Activated CD8-positive, alpha-beta T cell treated with anti-CD3 and anti-CD28 coated beads, Interleukin-2, amount 10 ng/mL, durations not matched to agents 7 days and 5 days (primary cell): ENCODE measurements at regions not wholly inside any gene's neighbourhood (a gene's known extent, or its start where the extent isn't known, plus 50 kb on each side); places are given as distances from the start of the nearest gene placed in this dataset.

Experiments used
- ATAC-seq: fragments of 150-1000 bp; cut with Tn5 transposase; one replicate; pipeline ENCODE4 v1.10.0; 2021; ENCODE audit warnings: moderate library complexity
- CTCF ChIA-PET: fragments of 350-600 bp; sonication (Branson Sonifier 250); formaldehyde crosslinking; loops from one replicate; lab custom pipeline; 2021; ENCODE audit warnings: antibody characterized with exemption; lab: Charles Lee
- POLR2A ChIA-PET: fragments of 350-600 bp; sonication (Branson Sonifier 250); formaldehyde crosslinking; loops from one replicate; lab custom pipeline; 2021; ENCODE audit warnings: antibody characterized with exemption; lab: Charles Lee
- DNase-seq: peaks from one replicate; pipeline ENCODE4 v3.0.0-alpha.2; 2020
- H3K27ac Mint-ChIP-seq: one replicate; pipeline ENCODE4 v1.8.0; 2021; ENCODE audit warnings: mild to moderate bottlenecking, mixed read lengths
- H3K27me3 Mint-ChIP-seq: one replicate; pipeline ENCODE4 v1.8.0; 2021; ENCODE audit warnings: low read depth, mixed read lengths
- H3K36me3 Mint-ChIP-seq: one replicate; pipeline ENCODE4 v1.8.0; 2021; ENCODE audit warnings: low read depth, mixed read lengths
- H3K4me1 Mint-ChIP-seq: one replicate; pipeline ENCODE4 v1.8.0; 2021; ENCODE audit warnings: low read depth, mixed read lengths
- H3K4me3 Mint-ChIP-seq: one replicate; pipeline ENCODE4 v1.8.0; 2021; ENCODE audit warnings: mild to moderate bottlenecking, mixed read lengths
- H3K9me3 Mint-ChIP-seq: one replicate; pipeline ENCODE4 v1.8.0; 2022; ENCODE audit warnings: mixed read lengths; ENCODE audit not compliant: insufficient read depth

- ChIA-PET POLR2A (no interaction called here), CTCF (no interaction called here)
- no peaks in the 10 kb centered on the region for H3K4me1 Mint-ChIP-seq
- DNase-seq: no peak
- H3K9me3 Mint-ChIP-seq: peaks cover 6% of the 10 kb centered on the region
- H3K36me3 Mint-ChIP-seq: no peaks in the 10 kb centered on the region
- no peak overlapping the region for H3K4me3 Mint-ChIP-seq
- no peak for ATAC-seq
- H3K27me3 Mint-ChIP-seq: no peaks in the 10 kb centered on the region
- no peak overlapping the region for H3K27ac Mint-ChIP-seq
Measured at GRCh38 chr2:52698408-52698807, 1069.2 kb upstream of the CHAC2 start.

- ATAC-seq (no peak), DNase-seq (no peak)
- H3K27ac Mint-ChIP-seq: no peak overlapping the region
- ChIA-PET CTCF (no interaction called here), POLR2A (no interaction called here)
- H3K9me3 Mint-ChIP-seq: no peaks in the 10 kb centered on the region
- H3K4me1 Mint-ChIP-seq: no peaks in the 10 kb centered on the region
- no peaks in the 10 kb centered on the region for H3K27me3 Mint-ChIP-seq
- H3K4me3 Mint-ChIP-seq: no peak overlapping the region
- no peaks in the 10 kb centered on the region for H3K36me3 Mint-ChIP-seq
Measured at GRCh38 chr2:52697690-52698089, 1069.9 kb upstream of the CHAC2 start.

- CTCF ChIA-PET: no interaction called here
- DNase-seq (no peak), ATAC-seq (no peak)
- Mint-ChIP-seq H3K36me3 (no peaks in the 10 kb centered on the region), H3K9me3 (no peaks in the 10 kb centered on the region), H3K27ac (no peak overlapping the region), H3K4me1 (no peaks in the 10 kb centered on the region), H3K4me3 (no peak overlapping the region), H3K27me3 (no peaks in the 10 kb centered on the region)
- POLR2A ChIA-PET: no interaction called here
Measured at GRCh38 chr2:52695731-52696130, 1071.9 kb upstream of the CHAC2 start.

GRCh38 chr2:52686935-52687334 is 1080.7 kb upstream of the CHAC2 start:
- Mint-ChIP-seq H3K36me3 (no peaks in the 10 kb centered on the region), H3K27ac (no peak overlapping the region), H3K4me1 (no peaks in the 10 kb centered on the region), H3K4me3 (no peak overlapping the region), H3K27me3 (no peaks in the 10 kb centered on the region), H3K9me3 (peaks cover 13% of the 10 kb centered on the region)
- no peak for DNase-seq
- ATAC-seq: no peak
- CTCF ChIA-PET: no interaction called here
- POLR2A ChIA-PET: no interaction called here

- POLR2A ChIA-PET: no interaction called here
Measured at GRCh38 chr2:52676056-52676455, 1091.5 kb upstream of the CHAC2 start.

GRCh38 chr2:52668724-52669123 is 1098.9 kb upstream of the CHAC2 start:
- Mint-ChIP-seq H3K4me3 (no peak overlapping the region), H3K9me3 (peaks cover 18% of the 10 kb centered on the region), H3K4me1 (no peaks in the 10 kb centered on the region), H3K27me3 (no peaks in the 10 kb centered on the region), H3K36me3 (no peaks in the 10 kb centered on the region), H3K27ac (no peak overlapping the region)
- ChIA-PET POLR2A (no interaction called here), CTCF (no interaction called here)
- no peak for DNase-seq
- ATAC-seq: no peak

More at GRCh38 chr2:52676056-52676455, 1091.5 kb upstream of the CHAC2 start:
- CTCF ChIA-PET: no interaction called here
- H3K36me3 Mint-ChIP-seq: no peaks in the 10 kb centered on the region
- H3K27me3 Mint-ChIP-seq: no peaks in the 10 kb centered on the region
- no peaks in the 10 kb centered on the region for H3K4me1 Mint-ChIP-seq
- H3K27ac Mint-ChIP-seq: no peak overlapping the region
- H3K9me3 Mint-ChIP-seq: peaks cover 11% of the 10 kb centered on the region
- H3K4me3 Mint-ChIP-seq: no peak overlapping the region
- ATAC-seq: no peak
- DNase-seq: no peak

GRCh38 chr2:52659546-52659945 is 1108.1 kb upstream of the CHAC2 start:
- ChIA-PET POLR2A (no interaction called here), CTCF (no interaction called here)
- no peak overlapping the region for H3K4me3 Mint-ChIP-seq
- ATAC-seq (no peak), DNase-seq (no peak)
- no peaks in the 10 kb centered on the region for H3K4me1 Mint-ChIP-seq
- no peaks in the 10 kb centered on the region for H3K27me3 Mint-ChIP-seq
- H3K36me3 Mint-ChIP-seq: no peaks in the 10 kb centered on the region
- H3K27ac Mint-ChIP-seq: no peak overlapping the region
- peaks cover 4% of the 10 kb centered on the region for H3K9me3 Mint-ChIP-seq

GRCh38 chr2:52658598-52658997 is 1109.0 kb upstream of the CHAC2 start:
- H3K27me3 Mint-ChIP-seq: no peaks in the 10 kb centered on the region
- no peak overlapping the region for H3K4me3 Mint-ChIP-seq
- POLR2A ChIA-PET: no interaction called here
- peaks cover 4% of the 10 kb centered on the region for H3K9me3 Mint-ChIP-seq
- H3K27ac Mint-ChIP-seq: no peak overlapping the region
- CTCF ChIA-PET: no interaction called here
- DNase-seq: no peak
- no peak for ATAC-seq
- no peaks in the 10 kb centered on the region for H3K4me1 Mint-ChIP-seq
- H3K36me3 Mint-ChIP-seq: no peaks in the 10 kb centered on the region

GRCh38 chr2:52639692-52640091 is 1127.9 kb upstream of the CHAC2 start:
- ChIA-PET POLR2A (no interaction called here), CTCF (no interaction called here)
- DNase-seq (no peak), ATAC-seq (no peak)
- H3K4me3 Mint-ChIP-seq: no peak overlapping the region
- no peaks in the 10 kb centered on the region for H3K27me3 Mint-ChIP-seq
- H3K27ac Mint-ChIP-seq: no peak overlapping the region
- no peaks in the 10 kb centered on the region for H3K36me3 Mint-ChIP-seq
- peaks cover 5% of the 10 kb centered on the region for H3K9me3 Mint-ChIP-seq
- H3K4me1 Mint-ChIP-seq: no peaks in the 10 kb centered on the region

GRCh38 chr2:52632543-52632942 is 1135.1 kb upstream of the CHAC2 start:
- Mint-ChIP-seq H3K27me3 (no peaks in the 10 kb centered on the region), H3K27ac (no peak overlapping the region), H3K9me3 (peaks cover 18% of the 10 kb centered on the region), H3K4me1 (no peaks in the 10 kb centered on the region), H3K4me3 (no peak overlapping the region), H3K36me3 (no peaks in the 10 kb centered on the region)
- ChIA-PET POLR2A (interaction anchor here (0.6 kb wide), 1 partner anchor 1766 kb away, joined by 3 read pairs; no protein-coding TSS in a partner anchor), CTCF (no interaction called here)
- ATAC-seq (no peak), DNase-seq (no peak)

- CTCF ChIA-PET: no interaction called here
- H3K27me3 Mint-ChIP-seq: no peaks in the 10 kb centered on the region
Measured at GRCh38 chr2:52629944-52630343, 1137.7 kb upstream of the CHAC2 start.

GRCh38 chr2:52629531-52629930 is 1138.1 kb upstream of the CHAC2 start:
- Mint-ChIP-seq H3K36me3 (no peaks in the 10 kb centered on the region), H3K27me3 (no peaks in the 10 kb centered on the region), H3K9me3 (peaks cover 13% of the 10 kb centered on the region), H3K4me3 (no peak overlapping the region), H3K27ac (no peak overlapping the region), H3K4me1 (no peaks in the 10 kb centered on the region)
- ATAC-seq (no peak), DNase-seq (no peak)
- ChIA-PET POLR2A (no interaction called here), CTCF (no interaction called here)

More at GRCh38 chr2:52629944-52630343, 1137.7 kb upstream of the CHAC2 start:
- ATAC-seq (no peak), DNase-seq (no peak)
- Mint-ChIP-seq H3K4me3 (no peak overlapping the region), H3K9me3 (peaks cover 13% of the 10 kb centered on the region), H3K4me1 (no peaks in the 10 kb centered on the region), H3K36me3 (no peaks in the 10 kb centered on the region), H3K27ac (no peak overlapping the region)
- POLR2A ChIA-PET: no interaction called here

- Mint-ChIP-seq H3K27me3 (no peaks in the 10 kb centered on the region), H3K27ac (no peak overlapping the region), H3K4me3 (no peak overlapping the region), H3K36me3 (no peaks in the 10 kb centered on the region), H3K4me1 (no peaks in the 10 kb centered on the region), H3K9me3 (no peaks in the 10 kb centered on the region)
- ATAC-seq (no peak), DNase-seq (no peak)
- POLR2A ChIA-PET: no interaction called here
- CTCF ChIA-PET: no interaction called here
Measured at GRCh38 chr2:52622266-52622665, 1145.3 kb upstream of the CHAC2 start.
